ENCODE measurements at regions not wholly inside any gene's neighbourhood (a gene's known extent, or its start where the extent isn't known, plus 50 kb on each side); places are given as distances from the start of the nearest gene placed in this dataset.
"Not testable (repeated sequence)": the region's sequence is repeated elsewhere in the genome, so short reads cannot be mapped to it uniquely, and the experiment has no call there.

DNA sequence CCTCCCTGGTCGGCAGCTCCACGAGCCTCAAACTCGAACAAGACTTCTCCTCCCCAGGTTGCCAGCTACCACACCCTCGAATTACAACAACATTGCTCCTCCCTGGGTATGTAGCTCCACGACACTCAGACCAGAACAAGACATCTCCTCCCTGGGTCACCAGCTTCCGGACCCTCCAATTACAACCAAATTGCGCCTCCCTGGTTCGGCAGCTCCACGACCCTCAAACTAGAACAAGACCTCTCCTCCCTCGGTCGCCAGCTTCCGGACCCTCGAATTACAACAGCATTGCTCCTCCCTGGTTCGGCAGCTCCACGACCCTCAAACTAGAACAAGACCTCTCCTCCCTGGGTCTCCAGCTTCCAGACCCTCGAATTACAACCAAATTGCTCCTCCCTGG, 315.3 kb downstream of the PREX1 start:
- H3K4me3 ChIP-seq (ENCODE audit: extremely low read depth, insufficient read depth, low read length, poor library complexity, severe bottlenecking); H3K27ac ChIP-seq (ENCODE audit: low read depth, low read length, severe bottlenecking); H3K36me3 ChIP-seq (ENCODE audit: control insufficient read depth, insufficient read depth, low read length); H3K4me1 ChIP-seq (ENCODE audit: control insufficient read depth, insufficient read depth, low read length, poor library complexity, severe bottlenecking); H3K9me3 ChIP-seq (ENCODE audit: control insufficient read depth, low read length): not testable (repeated sequence)
- WGBS, 2 experiments (ENCODE audit: insufficient coverage in 2 of 2) = 63 to 73% methylated on average over 4 of the region's 16 CpGs

DNA sequence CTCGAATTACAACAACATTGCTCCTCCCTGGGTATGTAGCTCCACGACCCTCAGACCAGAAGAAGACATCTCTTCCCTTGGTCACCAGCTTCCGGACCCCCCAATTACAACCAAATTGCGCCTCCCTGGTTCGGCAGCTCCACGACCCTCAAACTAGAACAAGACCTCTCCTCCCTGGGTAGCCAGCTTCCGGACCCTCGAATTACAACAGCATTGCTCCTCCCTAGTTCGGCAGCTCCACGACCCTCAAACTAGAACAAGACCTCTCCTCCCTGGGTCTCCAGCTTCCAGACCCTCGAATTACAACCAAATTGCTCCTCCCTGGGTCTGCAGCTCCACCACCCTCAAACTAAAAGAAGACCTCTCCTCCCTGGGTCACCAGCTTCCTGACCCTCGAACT, 322.7 kb downstream of the PREX1 start:
- not testable (repeated sequence) for H3K4me1 ChIP-seq (ENCODE audit: control insufficient read depth, insufficient read depth, low read length, poor library complexity, severe bottlenecking); H3K4me3 ChIP-seq (ENCODE audit: extremely low read depth, insufficient read depth, low read length, poor library complexity, severe bottlenecking)

DNA sequence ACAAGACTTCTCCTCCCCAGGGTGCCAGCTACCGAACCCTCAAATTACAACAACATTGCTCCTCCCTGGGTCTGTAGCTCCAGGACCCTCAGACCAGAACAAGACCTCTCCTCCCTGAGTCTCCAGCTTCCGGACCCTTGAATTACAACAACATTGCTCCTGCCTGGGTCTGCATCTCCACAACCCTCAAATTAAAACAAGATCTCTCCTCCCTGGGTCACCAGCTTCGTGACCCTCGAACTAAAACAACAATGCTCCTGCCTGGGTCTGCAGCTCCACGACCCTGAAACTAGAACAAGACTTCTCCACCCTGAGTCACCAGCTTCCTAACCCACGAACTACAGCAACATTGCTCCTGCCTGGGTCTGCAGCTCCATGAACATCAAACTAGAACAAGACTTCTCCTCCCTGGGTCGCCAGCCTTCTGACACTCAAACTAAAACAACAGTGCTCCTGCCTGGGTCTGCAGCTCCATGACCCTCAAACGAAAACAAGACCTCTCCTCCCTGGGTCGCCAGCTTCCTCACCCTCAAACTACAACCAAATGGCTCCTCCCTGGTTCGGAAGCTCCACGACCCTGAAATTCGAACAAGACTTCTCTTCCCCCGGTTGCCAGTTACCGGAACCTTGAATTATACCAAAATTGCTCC, 324.5 kb downstream of the PREX1 start:
- Histone ChIP-seq H3K27ac (ENCODE audit: low read depth, low read length, severe bottlenecking) (no peak overlapping the region), H3K9me3 (ENCODE audit: control insufficient read depth, low read length) (no peaks in the 10 kb centered on the region), H3K4me3 (ENCODE audit: extremely low read depth, insufficient read depth, low read length, poor library complexity, severe bottlenecking) (no peak overlapping the region), H3K36me3 (ENCODE audit: control insufficient read depth, insufficient read depth, low read length) (no peaks in the 10 kb centered on the region), H3K4me1 (ENCODE audit: control insufficient read depth, insufficient read depth, low read length, poor library complexity, severe bottlenecking) (no peaks in the 10 kb centered on the region)
- 78 to 80% methylated on average over 11 to 14 of the region's 14 CpGs for WGBS, 2 experiments (ENCODE audit: insufficient coverage in 2 of 2)

More for the DNA sequence above, 322.7 kb downstream of the PREX1 start:
- H3K27ac ChIP-seq (ENCODE audit: low read depth, low read length, severe bottlenecking); H3K9me3 ChIP-seq (ENCODE audit: control insufficient read depth, low read length); H3K36me3 ChIP-seq (ENCODE audit: control insufficient read depth, insufficient read depth, low read length): not testable (repeated sequence)
- WGBS, 2 experiments (ENCODE audit: insufficient coverage in 2 of 2) = 83% methylated on average over 4 of the region's 12 CpGs; no CpG with 5 or more reads in 1 of the 2 experiments

DNA sequence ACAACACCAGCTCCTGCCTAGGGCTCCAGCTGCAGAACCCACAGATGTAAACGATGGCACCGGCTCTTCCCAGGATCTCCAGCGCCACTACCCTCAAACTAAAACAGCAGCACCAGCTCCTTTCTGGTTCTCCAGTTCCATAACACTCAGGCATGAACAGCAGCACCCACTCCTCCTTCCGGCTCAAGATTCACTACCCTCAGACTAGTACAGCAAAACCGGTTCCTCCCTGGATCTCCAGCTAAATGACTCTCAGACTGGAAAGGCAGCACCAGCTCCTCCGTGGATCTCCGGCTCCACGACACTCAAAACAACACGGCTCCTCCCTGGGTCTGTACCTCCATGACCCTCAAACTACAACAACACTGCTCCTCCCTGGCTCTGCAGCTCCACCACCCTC, 325.0 kb downstream of the PREX1 start:
- no peaks in the 10 kb centered on the region for H3K36me3 ChIP-seq (ENCODE audit: control insufficient read depth, insufficient read depth, low read length)
- H3K4me3 ChIP-seq (ENCODE audit: extremely low read depth, insufficient read depth, low read length, poor library complexity, severe bottlenecking) = no peak overlapping the region
- H3K27ac ChIP-seq (ENCODE audit: low read depth, low read length, severe bottlenecking) = no peak overlapping the region
- 83% methylated on average over 8 to 9 of the region's 9 CpGs for WGBS, 2 experiments (ENCODE audit: insufficient coverage in 2 of 2)
- no peaks in the 10 kb centered on the region for H3K9me3 ChIP-seq (ENCODE audit: control insufficient read depth, low read length)
- no peaks in the 10 kb centered on the region for H3K4me1 ChIP-seq (ENCODE audit: control insufficient read depth, insufficient read depth, low read length, poor library complexity, severe bottlenecking)

DNA sequence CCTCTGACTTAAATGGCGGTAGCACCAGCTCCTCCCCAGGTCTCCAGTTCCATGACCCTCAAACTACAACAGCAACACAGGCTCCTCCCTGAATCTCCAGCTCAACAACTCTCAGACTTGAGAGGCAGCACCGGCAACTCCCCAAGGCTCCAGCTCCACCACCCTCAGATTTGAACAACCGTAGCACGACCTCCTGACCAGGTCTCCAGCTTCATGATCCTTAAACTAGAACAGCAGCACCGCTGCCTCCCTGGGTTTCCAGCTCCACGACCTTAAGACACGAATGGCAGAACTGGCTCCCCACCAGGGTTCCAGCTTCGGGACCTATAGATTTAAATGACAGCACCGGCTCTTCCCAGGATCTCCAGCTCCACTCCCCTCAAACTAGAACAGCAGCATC, 325.8 kb downstream of the PREX1 start:
- WGBS, 2 experiments (ENCODE audit: insufficient coverage in 2 of 2) = 89 to 95% methylated on average over 9 of the region's 9 CpGs
- Histone ChIP-seq H3K27ac (ENCODE audit: low read depth, low read length, severe bottlenecking) (no peak overlapping the region), H3K9me3 (ENCODE audit: control insufficient read depth, low read length) (no peaks in the 10 kb centered on the region), H3K36me3 (ENCODE audit: control insufficient read depth, insufficient read depth, low read length) (no peaks in the 10 kb centered on the region), H3K4me3 (ENCODE audit: extremely low read depth, insufficient read depth, low read length, poor library complexity, severe bottlenecking) (no peak overlapping the region), H3K4me1 (ENCODE audit: control insufficient read depth, insufficient read depth, low read length, poor library complexity, severe bottlenecking) (no peaks in the 10 kb centered on the region)

DNA sequence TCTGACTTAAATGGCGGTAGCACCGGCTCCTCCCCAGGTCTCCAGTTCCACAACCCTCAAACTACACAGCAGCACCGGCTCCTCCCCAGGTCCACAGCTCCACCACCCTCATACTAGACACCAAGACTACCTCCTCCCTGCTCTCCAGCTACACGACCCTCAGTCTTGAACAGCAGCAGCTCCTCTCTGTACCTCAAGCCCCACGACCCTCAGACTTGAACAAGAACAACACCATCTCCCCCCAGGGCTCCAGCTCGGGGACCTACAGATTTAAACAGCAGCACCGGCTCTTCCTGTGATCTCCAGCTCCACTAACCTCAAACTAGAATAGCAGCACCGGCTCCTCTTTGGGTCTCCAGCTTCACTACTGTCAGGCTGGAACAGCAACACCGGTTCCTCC, 326.9 kb downstream of the PREX1 start:
- not testable (repeated sequence) for H3K36me3 ChIP-seq (ENCODE audit: control insufficient read depth, insufficient read depth, low read length); H3K4me3 ChIP-seq (ENCODE audit: extremely low read depth, insufficient read depth, low read length, poor library complexity, severe bottlenecking); H3K27ac ChIP-seq (ENCODE audit: low read depth, low read length, severe bottlenecking); H3K4me1 ChIP-seq (ENCODE audit: control insufficient read depth, insufficient read depth, low read length, poor library complexity, severe bottlenecking); H3K9me3 ChIP-seq (ENCODE audit: control insufficient read depth, low read length)
- 61 to 76% methylated on average over 5 to 7 of the region's 9 CpGs for WGBS, 2 experiments (ENCODE audit: insufficient coverage in 2 of 2)

DNA sequence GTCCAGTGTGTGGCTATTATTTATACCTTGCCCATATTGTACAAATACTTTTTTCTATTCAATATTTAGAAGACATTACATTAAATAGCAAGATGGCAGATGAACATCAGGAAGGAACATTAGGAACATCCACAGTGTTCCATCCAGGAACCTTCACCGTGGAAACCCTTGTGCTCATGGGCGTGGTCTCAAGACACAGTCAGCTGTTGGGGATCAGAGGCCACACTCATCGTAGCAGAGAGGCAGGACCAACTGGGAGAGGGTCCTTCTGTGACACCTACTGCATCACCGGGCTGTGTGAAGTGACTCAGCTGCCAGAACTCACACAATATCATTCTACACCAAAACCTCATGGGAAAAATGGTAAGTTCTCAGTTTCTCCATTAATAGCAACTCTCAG, 328.9 kb downstream of the PREX1 start:
- 86 to 93% methylated on average over 2 to 3 of the region's 4 CpGs for WGBS, 2 experiments (ENCODE audit: insufficient coverage in 2 of 2)
- not testable (repeated sequence) for H3K9me3 ChIP-seq (ENCODE audit: control insufficient read depth, low read length); H3K36me3 ChIP-seq (ENCODE audit: control insufficient read depth, insufficient read depth, low read length); H3K4me3 ChIP-seq (ENCODE audit: extremely low read depth, insufficient read depth, low read length, poor library complexity, severe bottlenecking); H3K4me1 ChIP-seq (ENCODE audit: control insufficient read depth, insufficient read depth, low read length, poor library complexity, severe bottlenecking); H3K27ac ChIP-seq (ENCODE audit: low read depth, low read length, severe bottlenecking)

DNA sequence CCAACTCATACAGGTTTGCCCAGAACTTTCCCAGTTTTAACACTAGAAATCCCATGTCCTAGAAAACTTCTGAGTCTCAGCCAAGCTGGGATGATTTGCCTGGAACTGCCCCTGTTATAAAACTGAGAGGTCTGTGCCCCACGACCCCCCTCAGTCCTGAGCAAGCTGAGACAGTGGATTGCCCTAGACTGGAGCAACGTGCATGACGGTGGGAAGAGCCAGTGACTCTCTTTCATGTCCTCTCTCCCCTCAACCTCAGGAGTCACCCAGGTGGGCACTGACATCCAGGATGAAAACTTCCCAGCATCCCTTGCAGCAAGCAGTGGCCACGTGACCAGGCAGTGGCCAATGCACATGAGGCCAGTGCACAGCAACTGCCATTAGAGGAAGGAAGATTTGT, 329.7 kb downstream of the PREX1 start:
- not testable (repeated sequence) for H3K9me3 ChIP-seq (ENCODE audit: control insufficient read depth, low read length); H3K4me1 ChIP-seq (ENCODE audit: control insufficient read depth, insufficient read depth, low read length, poor library complexity, severe bottlenecking); H3K36me3 ChIP-seq (ENCODE audit: control insufficient read depth, insufficient read depth, low read length); H3K4me3 ChIP-seq (ENCODE audit: extremely low read depth, insufficient read depth, low read length, poor library complexity, severe bottlenecking); H3K27ac ChIP-seq (ENCODE audit: low read depth, low read length, severe bottlenecking)
- 82 to 89% methylated on average over 1 to 3 of the region's 4 CpGs for WGBS, 2 experiments (ENCODE audit: insufficient coverage in 2 of 2)

DNA sequence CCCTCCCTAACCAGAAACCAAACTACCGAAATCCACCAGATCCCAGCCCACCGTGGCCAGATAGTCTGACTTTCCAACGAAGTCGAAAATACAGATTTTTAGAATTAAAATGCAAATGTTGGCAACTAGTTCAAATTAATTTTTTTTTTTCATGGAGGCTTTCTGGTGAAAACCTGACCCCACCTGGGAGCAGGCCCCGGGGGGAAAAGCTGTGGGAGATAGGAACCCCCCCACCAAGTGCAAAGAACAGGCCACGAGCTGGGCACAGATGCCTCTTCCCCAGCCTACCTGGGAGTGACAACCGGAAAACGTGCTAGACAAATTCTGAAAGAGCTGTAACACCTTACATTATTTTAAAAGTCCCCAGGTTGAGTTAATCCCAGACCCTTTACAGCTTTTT, 333.8 kb downstream of the PREX1 start:
- no peaks in the 10 kb centered on the region for H3K4me1 ChIP-seq (ENCODE audit: control insufficient read depth, insufficient read depth, low read length, poor library complexity, severe bottlenecking)
- no peak overlapping the region for H3K4me3 ChIP-seq (ENCODE audit: extremely low read depth, insufficient read depth, low read length, poor library complexity, severe bottlenecking)
- WGBS, 2 experiments (ENCODE audit: insufficient coverage in 2 of 2) = no CpG with 5 or more reads among the region's 8 CpGs
- no peaks in the 10 kb centered on the region for H3K9me3 ChIP-seq (ENCODE audit: control insufficient read depth, low read length)
- H3K36me3 ChIP-seq (ENCODE audit: control insufficient read depth, insufficient read depth, low read length) = no peaks in the 10 kb centered on the region
- H3K27ac ChIP-seq (ENCODE audit: low read depth, low read length, severe bottlenecking) = no peak overlapping the region

DNA sequence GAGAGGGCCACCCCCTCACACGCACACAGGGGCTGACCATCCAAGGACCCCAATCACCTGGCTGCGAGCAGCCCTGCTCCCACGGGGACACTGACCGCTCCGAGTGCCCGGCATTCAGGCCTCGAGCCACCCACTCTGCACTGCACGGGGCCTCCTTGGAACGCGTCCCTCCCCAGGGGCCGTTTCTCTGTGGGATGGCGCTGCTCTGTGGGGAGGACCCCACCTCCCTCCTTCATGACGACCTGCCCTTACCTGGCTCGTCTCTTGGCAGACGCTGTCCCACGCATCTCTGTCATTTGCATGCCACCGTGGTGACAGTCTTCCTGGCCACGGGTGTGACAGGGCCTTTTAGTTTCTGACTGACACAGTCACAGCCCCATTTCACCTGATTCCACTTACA, 334.5 kb downstream of the PREX1 start:
- H3K36me3 ChIP-seq (ENCODE audit: control insufficient read depth, insufficient read depth, low read length); H3K4me1 ChIP-seq (ENCODE audit: control insufficient read depth, insufficient read depth, low read length, poor library complexity, severe bottlenecking); H3K27ac ChIP-seq (ENCODE audit: low read depth, low read length, severe bottlenecking); H3K4me3 ChIP-seq (ENCODE audit: extremely low read depth, insufficient read depth, low read length, poor library complexity, severe bottlenecking); H3K9me3 ChIP-seq (ENCODE audit: control insufficient read depth, low read length): not testable (repeated sequence)
- 71 to 94% methylated on average over 6 to 8 of the region's 18 CpGs for WGBS, 2 experiments (ENCODE audit: insufficient coverage in 2 of 2)

DNA sequence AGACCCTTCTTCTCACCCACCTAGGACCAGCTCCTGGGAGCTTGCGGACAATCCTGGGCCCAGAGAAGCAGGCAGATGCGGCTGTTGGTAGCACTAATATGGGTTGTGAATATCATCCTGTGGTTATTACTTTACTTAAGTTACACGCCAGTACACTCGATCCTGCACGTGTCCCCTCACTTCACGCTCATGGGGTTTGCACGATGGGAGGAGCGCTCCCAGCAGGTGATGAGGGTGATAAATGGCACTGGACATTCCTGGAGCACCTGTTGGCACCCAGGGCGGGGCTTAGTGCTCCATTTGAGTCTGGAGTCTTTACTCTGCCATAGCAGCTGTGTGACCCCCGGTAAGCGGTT, 335.1 kb downstream of the PREX1 start:
- H3K36me3 ChIP-seq (ENCODE audit: control insufficient read depth, insufficient read depth, low read length) = no peaks in the 10 kb centered on the region
- H3K4me3 ChIP-seq (ENCODE audit: extremely low read depth, insufficient read depth, low read length, poor library complexity, severe bottlenecking) = no peak overlapping the region
- 83 to 84% methylated on average over 7 to 8 of the region's 11 CpGs for WGBS, 2 experiments (ENCODE audit: insufficient coverage in 2 of 2)
- no peaks in the 10 kb centered on the region for H3K9me3 ChIP-seq (ENCODE audit: control insufficient read depth, low read length)
- H3K27ac ChIP-seq (ENCODE audit: low read depth, low read length, severe bottlenecking) = no peak overlapping the region
- no peaks in the 10 kb centered on the region for H3K4me1 ChIP-seq (ENCODE audit: control insufficient read depth, insufficient read depth, low read length, poor library complexity, severe bottlenecking)
